Effector memory CD4-positive, alpha-beta T cell (primary cell): ENCODE measurements at regions not wholly inside any gene's neighbourhood (a gene's known extent, or its start where the extent isn't known, plus 50 kb on each side); places are given as distances from the start of the nearest gene placed in this dataset.

ENCODE experiments used
- DNase-seq, 3 donors: peaks; one replicate each; pipeline ENCODE4 v3.0.0-alpha.2; 2020
- H3K27ac ChIP-seq: 2 replicates; pipeline ENCODE4 v1.7.0; 2013; ENCODE audit warnings: mild to moderate bottlenecking, low read length, moderate library complexity; ENCODE audit not compliant: insufficient read depth, poor library complexity, severe bottlenecking
- H3K27me3 ChIP-seq: replicated peaks from 2 replicates; pipeline ENCODE4 v1.7.0; 2013; ENCODE audit warnings: mild to moderate bottlenecking, low read length; ENCODE audit not compliant: insufficient read depth, control insufficient read depth, poor library complexity, severe bottlenecking
- H3K36me3 ChIP-seq: 2 replicates; pipeline ENCODE4 v1.7.0; 2013; ENCODE audit warnings: mild to moderate bottlenecking, low read length, moderate library complexity; ENCODE audit not compliant: control insufficient read depth, insufficient read depth
- H3K4me1 ChIP-seq: 2 replicates; pipeline ENCODE4 v1.7.0; 2013; ENCODE audit warnings: low read length, mild to moderate bottlenecking; ENCODE audit not compliant: control insufficient read depth, insufficient read depth, poor library complexity, severe bottlenecking
- H3K4me3 ChIP-seq: 2 replicates; pipeline ENCODE4 v1.7.0; 2013; ENCODE audit warnings: low read length, low read depth, mild to moderate bottlenecking; ENCODE audit not compliant: insufficient read depth, poor library complexity, severe bottlenecking
- H3K9me3 ChIP-seq: 2 replicates; pipeline ENCODE4 v1.7.0; 2013; ENCODE audit warnings: mild to moderate bottlenecking, low read length, moderate library complexity; ENCODE audit not compliant: control insufficient read depth

DNA sequence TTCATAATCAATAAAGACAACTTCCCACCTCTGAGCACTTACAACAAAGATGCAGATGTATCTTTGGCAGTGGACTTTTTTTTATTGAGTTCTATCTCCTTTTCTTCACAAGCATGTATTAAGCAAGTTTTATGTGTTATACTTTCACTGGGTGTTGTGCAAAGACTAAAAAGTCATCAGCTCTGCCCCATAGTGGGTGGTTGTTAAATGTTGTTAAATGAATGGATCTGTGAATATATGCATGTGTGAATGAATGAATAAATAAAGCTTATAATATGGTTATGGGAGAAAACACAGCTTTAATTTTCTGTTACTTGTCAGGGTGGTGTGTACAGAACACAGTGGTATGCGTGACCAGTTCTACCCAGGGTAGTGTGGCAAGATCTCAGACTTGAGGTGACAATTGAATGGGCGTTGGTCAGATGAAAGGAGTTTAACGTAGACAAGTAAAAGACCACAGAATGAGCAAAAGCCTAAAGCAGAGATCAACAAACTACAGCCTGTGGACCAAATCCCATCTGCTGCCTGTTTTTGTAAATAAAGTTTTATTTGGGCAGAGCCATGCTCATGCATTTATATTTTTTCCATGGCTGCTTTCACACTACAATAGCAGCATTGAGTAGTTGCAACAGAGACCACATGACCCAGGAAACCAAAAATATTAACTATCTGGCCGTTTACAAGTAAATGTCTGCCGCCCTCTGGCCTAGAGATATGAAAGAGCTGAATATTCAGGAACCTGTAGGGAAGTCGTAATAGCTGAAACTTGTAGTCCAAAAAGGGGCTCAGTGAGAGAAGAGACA is 207.4 kb upstream of the EEA1 start:
- Histone ChIP-seq H3K27ac (no peak overlapping the region), H3K9me3 (no peaks in the 10 kb centered on the region), H3K4me3 (no peak overlapping the region), H3K4me1 (no peaks in the 10 kb centered on the region), H3K27me3 (no peaks in the 10 kb centered on the region), H3K36me3 (no peaks in the 10 kb centered on the region)
- no peak for DNase-seq

DNA sequence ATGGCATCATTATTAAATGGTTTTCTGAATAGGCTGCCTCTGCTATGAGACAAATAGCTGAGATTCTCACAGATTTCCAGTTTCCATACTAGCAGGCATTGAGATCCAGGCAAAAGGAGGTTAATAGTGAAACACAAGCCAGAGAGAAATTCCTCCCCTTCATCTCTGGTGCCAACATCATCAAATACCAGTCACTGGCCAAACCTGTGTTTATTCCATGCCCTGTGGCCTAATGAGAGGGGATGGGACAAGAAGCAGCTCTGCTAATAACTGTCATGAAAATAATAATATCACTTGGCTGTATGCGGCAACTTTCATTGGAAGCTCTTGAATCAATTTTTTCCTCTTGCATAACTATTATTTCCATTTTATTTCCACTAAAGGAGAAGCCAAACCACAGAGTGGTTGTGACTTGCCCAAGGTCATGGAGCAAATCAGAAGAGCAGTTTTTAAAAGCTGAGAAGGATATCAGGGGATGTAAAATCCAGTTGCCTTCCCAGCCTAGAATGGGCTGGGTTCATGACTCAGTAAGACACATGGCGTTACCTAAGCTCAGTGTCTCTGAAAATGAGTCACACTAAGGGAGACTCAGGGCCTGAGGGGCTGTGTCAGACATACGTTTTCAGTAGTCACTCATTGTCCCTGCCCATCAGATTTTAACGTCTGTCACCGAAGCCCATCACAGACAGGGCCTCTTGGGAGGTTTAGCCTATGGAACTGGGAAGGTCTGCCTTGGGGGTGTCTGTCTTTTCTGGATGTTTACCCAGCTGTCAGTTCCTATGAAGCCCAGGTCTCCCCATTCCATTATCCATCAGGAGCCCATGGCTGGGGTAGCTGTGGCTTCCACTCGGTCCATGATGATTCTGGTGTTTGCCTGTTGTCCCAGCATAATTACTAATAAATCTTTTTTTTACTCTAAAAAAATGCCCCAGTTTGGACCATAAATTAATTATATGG is 208.8 kb upstream of the EEA1 start:
- H3K4me3 ChIP-seq = no peak overlapping the region
- no peaks in the 10 kb centered on the region for H3K9me3 ChIP-seq
- H3K27ac ChIP-seq = no peak overlapping the region
- no peak for DNase-seq
- no peaks in the 10 kb centered on the region for H3K4me1 ChIP-seq
- no peaks in the 10 kb centered on the region for H3K36me3 ChIP-seq
- no peaks in the 10 kb centered on the region for H3K27me3 ChIP-seq

- Histone ChIP-seq H3K4me3 (no peak overlapping the region), H3K9me3 (no peaks in the 10 kb centered on the region), H3K27me3 (no peaks in the 10 kb centered on the region), H3K27ac (no peak overlapping the region), H3K36me3 (no peaks in the 10 kb centered on the region), H3K4me1 (no peaks in the 10 kb centered on the region)
- no peak for DNase-seq
Observed at GRCh38 chr12:93139028-93139665, 210.1 kb upstream of the EEA1 start.

DNA sequence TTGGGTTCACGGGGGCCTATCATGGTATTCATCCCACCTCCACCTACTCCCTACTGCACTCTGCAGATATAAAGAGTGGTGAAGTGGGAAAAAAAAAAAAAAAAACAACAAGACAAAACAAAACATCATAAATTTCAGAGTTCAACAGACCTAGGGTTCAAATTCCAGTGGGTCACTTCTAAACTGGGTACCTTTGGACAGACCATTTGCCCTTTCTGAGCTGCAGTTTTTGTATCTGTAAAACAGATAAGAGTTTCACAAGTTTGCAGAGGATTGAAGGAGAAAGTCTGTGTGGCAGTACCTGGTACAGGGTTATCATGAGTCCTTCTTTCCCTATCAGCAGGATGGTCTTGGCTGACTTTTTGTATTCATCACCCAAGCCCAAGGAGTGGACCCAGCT is 211.2 kb upstream of the EEA1 start:
- DNase-seq = no peak
- Histone ChIP-seq H3K4me3 (no peak overlapping the region), H3K27ac (no peak overlapping the region), H3K36me3 (no peaks in the 10 kb centered on the region), H3K9me3 (no peaks in the 10 kb centered on the region), H3K4me1 (no peaks in the 10 kb centered on the region), H3K27me3 (no peaks in the 10 kb centered on the region)

DNA sequence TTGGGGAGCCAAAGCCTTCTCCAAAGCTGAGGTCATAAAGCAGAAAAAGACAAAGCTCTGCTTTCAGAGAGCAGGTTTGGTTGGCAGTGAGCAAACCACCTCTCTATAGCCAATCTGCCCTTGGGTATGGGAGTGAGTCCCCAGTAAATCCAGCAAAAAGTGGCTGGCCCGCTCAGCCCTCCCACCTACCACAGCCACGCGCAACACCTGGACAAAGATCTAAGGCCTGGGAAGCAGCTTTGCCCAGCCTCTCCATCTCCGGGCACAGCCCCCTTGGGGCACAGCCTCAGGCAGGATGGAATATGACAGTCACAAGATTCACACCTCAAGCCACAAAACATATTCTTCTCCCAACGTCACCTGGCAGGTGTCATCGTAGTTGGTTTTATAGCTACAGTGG is 211.7 kb upstream of the EEA1 start:
- no peaks in the 10 kb centered on the region for H3K36me3 ChIP-seq
- H3K27ac ChIP-seq = no peak overlapping the region
- no peaks in the 10 kb centered on the region for H3K27me3 ChIP-seq
- H3K4me3 ChIP-seq = no peak overlapping the region
- no peaks in the 10 kb centered on the region for H3K4me1 ChIP-seq
- H3K9me3 ChIP-seq = no peaks in the 10 kb centered on the region
- DNase-seq = no peak

- no peak overlapping the region for H3K27ac ChIP-seq
- H3K4me1 ChIP-seq = no peaks in the 10 kb centered on the region
- no peaks in the 10 kb centered on the region for H3K27me3 ChIP-seq
- no peaks in the 10 kb centered on the region for H3K36me3 ChIP-seq
- no peak overlapping the region for H3K4me3 ChIP-seq
- no peak for DNase-seq
- H3K9me3 ChIP-seq = no peaks in the 10 kb centered on the region
Observed at GRCh38 chr12:93142881-93143280, 213.8 kb upstream of the EEA1 start.

GRCh38 chr12:93144109-93144508 is 215.0 kb upstream of the EEA1 start:
- Histone ChIP-seq H3K4me1 (no peaks in the 10 kb centered on the region), H3K27ac (no peak overlapping the region), H3K9me3 (no peaks in the 10 kb centered on the region), H3K27me3 (no peaks in the 10 kb centered on the region), H3K36me3 (no peaks in the 10 kb centered on the region), H3K4me3 (no peak overlapping the region)
- no peak for DNase-seq

DNA sequence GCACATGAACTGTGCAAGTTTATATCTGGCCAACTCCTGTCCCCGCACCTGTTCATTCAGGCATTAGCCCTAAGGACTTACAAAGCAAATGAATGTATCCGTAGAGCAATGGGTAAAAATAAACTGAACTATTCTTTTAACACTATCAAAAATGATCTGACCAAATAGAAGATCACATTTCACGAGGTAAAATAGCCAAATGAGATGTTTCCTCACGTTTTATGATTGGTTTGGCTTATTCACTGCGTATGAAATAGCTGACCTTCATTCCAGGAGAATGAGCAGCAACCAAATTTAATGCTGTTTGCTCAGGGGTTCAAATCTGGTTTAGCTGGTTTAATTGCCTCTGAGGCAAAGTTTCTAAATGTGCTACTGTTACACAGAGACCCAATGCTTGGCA is 216.0 kb upstream of the EEA1 start:
- no peak overlapping the region for H3K27ac ChIP-seq
- no peaks in the 10 kb centered on the region for H3K9me3 ChIP-seq
- no peak for DNase-seq
- no peak overlapping the region for H3K4me3 ChIP-seq
- H3K4me1 ChIP-seq = no peaks in the 10 kb centered on the region
- no peaks in the 10 kb centered on the region for H3K27me3 ChIP-seq
- H3K36me3 ChIP-seq = no peaks in the 10 kb centered on the region

DNA sequence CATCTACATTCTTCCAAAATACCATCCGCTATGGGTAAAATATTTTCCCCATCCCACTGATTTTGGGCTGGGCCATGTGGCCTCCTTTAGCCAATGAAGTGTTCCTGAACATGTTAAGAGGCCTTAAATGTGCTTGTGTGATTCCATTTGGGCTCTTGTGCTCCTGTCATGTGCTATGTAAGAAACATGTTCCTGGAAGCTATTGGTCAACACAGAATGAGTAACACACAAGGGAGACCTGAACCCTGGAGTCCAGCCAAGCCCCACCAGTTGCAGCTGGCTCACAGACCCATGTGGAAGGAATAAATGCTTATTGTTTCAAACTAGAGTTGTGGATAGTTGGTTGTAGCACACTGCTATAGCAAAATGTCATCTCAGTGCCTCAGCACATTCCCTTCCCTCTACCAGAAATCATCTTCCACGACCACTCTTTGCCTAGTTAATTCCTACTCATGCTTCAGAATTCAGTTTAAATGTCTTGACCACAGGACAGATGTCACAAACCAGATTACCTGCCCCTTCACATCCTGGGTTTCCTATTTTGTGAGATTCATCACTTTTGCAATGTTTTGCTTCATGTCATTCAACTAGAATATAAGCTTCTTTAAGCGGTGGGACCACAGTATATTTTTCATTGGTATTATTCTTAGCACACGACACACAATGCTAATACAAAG is 217.3 kb upstream of the EEA1 start:
- Histone ChIP-seq H3K4me3 (no peak overlapping the region), H3K4me1 (no peaks in the 10 kb centered on the region), H3K27ac (no peak overlapping the region), H3K9me3 (no peaks in the 10 kb centered on the region), H3K36me3 (no peaks in the 10 kb centered on the region), H3K27me3 (no peaks in the 10 kb centered on the region)
- no peak for DNase-seq
